ENCODE measurements at regions not wholly inside any gene's neighbourhood (a gene's known extent, or its start where the extent isn't known, plus 50 kb on each side); places are given as distances from the start of the nearest gene placed in this dataset.

DNA sequence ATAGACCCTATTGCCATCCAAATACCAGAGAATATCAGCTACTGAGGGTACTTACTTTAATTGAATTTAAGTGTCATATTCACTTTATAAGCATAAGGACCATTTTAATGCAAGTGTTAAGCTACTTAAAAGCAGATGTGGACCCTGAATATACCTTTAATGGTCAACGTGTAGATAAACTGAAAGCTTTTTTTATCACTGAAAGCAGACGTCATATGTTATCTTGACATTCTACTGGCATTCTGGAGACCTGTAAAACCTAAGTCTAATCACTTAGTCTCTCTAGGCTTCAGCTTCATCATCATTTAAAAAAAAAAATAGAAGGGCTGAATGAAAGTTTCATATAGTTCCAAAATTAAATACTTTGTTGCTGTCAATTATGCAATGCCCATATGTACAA, 116.5 kb downstream of the ELAPOR2 start:
- DNase-seq, result no peak

DNA sequence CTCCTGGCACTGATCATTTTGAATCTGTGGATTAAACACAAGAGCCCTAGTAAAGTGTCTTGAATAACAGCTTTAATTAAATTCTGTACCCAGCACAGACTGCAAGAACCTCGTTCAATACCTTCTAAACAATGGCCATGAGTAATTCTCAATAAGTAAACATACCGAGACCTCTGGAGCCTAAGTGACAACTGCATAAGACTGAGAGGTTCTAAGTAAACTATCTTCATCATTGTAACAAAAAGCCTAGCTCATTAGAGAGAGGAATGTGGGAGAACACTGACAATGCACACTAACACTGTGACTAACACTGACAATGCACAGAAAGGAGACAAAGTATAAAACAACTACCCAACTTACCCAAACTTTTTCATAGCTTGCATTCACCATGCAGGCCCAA, 117.4 kb downstream of the ELAPOR2 start:
- no peak for DNase-seq

DNA sequence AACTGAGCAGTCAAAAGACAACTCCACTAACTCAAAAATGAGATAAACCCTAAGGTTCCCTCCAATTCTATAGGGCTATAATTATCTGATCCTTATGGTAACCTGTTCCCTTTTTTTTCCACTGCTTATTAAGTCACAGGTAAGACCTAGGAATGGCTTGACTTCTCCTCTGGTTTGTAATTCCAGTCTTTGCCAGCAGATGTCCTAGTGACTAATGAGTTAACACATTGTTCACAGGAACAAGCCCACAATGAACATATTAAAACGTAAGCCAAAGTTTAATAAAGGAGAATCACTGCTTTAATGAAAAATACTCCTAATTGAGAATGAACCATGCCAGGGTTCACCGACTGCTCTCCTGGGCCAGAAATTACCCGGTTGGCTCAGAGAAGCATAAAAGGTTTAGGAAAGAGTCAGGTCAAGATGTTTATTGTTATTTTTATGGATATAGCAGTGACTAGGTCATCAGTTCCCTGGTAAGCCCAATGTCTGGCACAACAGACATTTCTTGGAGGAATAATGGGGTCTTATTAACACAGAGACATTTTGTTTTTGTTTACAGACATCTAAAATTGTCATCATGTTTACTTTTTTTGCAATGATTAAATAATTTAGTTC, 120.1 kb downstream of the ELAPOR2 start:
- DNase-seq, result peak; percentile 62

DNA sequence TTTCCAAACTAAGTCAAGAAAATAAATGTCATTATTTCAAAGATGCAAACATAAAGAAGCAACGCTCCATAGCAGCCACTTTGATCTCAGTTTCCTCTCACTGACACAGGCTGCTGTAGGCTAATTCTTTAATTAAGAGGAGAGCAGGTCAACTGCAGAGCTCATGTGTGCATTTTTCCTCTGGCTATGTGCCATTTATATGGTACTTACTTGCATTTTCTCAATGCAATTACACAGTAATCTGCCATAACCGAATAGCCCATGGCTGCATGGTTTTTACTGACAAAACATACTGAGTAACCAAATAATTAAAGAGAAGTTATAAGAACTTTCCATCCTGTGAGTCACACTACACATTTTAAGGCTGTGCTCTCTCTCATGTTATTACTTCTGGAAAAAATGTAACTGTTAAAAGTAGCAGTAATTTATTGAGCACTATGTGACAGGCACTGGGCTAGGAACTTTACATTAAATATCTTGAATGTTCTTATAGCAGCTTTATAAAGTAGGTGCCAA, 122.0 kb downstream of the ELAPOR2 start:
- DNase-seq, result no peak

DNA sequence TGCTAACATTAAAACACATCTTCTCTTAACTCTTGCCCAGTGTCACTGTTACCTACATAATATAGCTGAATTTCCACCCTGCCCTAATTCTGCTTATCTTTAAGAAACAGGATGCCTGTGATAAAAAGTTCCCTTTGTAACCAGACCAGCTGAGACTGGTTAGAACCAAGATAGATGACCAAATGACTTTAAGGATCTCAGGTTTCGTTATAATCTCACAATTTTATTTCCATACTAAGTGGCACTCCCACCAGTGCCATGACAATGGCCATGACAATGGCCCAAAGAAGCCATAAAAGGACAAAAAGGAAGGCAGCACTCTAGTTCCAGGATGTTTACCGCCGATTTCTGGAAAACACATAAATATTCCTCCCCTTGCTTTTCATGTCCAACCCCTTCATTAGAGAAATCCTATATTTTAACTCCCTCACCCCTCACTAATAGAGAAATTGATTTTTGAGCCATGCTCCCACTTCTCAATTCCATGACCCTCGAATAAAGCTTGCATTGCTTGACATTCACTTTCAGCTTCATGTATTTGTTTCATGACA, 126.1 kb downstream of the ELAPOR2 start:
- DNase-seq, result no peak

DNA sequence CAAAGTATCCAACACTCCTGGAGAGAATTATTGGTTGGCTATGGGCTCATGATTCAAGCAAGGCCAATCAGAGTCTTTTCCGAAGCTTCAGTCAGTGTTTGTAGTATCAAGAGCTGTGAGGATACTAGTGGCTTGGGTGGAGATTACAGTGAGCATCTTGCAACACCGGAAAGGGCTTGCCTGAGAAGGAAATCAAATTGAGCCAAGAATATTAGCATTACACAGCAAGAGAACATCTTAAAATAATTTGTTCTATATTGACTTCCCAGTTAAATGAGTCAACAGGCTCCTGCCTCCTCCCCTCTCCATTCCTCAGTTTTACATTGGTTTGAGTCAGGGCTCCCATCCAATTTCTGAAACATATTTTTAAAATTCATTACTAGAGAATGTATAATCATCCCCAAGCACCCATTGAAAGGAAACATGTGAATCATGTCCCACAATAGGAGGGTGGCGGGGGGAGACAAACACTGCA, 127.4 kb downstream of the ELAPOR2 start:
- no peak for DNase-seq

DNA sequence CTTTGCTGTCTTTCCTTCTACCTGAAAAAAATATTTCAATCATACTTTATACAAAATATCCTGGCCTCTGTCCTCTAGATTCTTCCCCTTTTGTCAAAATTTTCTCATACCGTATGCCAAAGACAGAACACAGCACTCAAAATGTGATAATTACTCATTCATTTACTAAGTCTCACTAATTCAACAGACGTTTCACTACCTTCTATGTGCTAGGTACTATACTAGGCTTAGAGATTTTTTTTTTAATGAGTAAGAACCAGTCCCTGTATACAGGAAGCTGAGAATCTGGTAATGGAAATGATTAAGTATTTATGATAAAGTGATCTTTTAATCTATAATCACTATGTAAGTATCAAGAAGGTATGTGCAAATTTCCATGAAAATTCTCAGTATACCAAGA, 128.0 kb downstream of the ELAPOR2 start:
- no peak for DNase-seq

DNA sequence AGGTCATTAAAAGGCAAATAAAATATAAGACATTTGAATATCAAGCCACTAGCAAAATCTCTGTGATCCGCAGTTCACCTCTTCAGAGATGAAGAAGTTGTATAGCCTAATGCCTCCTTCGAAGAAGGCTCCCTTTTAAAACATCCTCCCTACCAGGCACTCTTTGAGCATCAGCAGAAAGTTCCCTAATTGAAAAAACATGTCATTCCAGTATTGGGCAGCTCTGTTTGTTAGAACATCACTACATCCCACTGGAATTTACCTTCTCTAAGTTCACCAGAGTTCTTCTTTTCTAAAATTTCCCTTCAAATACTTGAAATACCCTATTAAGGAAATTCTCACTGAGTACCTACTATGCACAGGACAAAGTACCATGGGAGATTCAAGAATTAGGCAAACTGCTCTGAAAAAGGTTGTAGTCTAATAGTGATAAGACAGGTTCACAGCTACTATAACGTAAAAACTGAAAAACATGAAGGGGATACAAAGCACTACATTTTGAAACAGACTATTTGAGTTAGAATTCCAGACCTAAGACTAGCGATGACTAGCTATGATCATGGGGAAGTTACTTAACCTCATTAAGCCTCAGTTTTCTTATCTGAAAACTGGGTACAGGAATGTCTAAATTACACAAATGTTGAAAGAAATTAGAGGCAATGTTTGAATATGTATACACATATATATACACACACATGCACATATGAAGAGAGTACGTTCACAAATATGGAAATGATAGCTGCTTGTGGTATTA, 128.7 kb downstream of the ELAPOR2 start:
- no peak for DNase-seq

DNA sequence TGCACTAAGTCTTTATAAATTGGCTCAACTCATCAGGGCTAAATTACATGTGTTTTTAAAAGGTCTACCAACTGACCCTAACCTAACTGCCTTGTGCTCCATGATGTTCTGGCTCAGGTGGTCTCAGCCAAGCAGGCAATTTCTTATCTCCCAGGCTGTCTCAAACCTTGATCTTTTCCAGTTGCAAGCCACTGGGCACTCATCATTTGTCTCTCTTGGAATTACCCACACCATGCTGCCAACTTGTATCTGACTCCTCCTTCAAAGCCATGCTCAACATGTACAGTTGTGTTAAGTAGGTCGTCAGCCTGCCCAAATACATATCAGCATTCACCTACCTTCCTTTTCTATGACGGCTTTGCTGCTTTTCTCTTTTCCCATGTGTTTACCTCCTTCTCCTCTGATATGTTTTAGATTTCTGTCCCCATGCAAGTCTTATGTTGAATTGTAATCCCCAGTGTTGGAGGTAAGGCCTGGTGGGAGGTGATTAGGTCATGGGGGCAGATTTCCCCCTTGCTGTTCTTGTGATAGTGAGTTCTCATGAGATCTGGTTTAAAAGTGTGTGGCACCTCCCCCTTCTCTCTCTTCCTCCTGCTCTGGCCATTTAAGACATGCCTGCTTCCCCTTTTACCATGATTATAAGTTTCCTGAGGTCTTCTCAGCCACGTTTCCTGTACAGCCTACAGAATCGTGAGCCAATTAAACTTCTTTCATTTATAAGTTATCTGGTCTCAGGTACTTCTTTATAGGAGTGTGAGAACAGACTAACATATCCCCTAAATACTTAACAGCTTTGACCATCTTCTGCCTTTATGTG, 130.0 kb downstream of the ELAPOR2 start:
- DNase-seq, result no peak

DNA sequence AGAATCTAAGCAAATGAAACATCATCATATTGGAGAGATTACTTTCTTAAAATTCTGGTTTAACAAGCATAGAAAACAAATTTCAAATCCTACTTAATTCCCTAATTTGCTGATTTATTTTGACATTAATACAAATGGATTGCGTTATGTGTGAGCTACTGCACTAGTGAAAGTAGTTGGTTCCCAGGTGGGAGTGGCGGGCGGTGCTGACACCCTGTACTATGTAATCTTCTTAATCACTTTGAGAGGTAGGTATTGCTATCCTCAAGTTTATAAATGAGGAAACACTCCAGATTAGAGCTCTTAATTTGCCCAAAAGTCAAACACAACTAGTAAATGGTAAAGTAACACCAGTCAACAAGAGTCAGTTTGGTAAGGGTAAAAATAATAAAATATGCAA, 131.1 kb downstream of the ELAPOR2 start:
- DNase-seq, result no peak

DNA sequence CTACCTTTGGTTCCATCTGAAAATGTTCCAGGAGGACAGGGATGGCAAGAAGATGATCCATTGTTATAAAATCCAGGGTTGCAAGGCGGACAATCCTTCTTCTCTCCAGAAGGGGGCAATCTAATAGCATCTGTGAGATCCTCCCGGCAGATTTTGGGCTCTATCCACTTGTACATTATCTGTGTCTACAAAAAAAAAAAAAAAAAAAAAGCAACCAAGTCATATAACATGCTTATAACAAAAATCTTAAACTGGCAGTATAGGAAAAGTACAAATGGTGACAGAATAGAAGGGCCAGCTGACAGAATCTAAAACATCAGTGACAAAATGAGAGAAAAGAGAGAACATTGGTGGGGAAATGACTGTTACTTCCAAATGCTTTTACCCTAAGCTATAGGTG, 132.7 kb downstream of the ELAPOR2 start:
- peak; percentile 52 for DNase-seq

DNA sequence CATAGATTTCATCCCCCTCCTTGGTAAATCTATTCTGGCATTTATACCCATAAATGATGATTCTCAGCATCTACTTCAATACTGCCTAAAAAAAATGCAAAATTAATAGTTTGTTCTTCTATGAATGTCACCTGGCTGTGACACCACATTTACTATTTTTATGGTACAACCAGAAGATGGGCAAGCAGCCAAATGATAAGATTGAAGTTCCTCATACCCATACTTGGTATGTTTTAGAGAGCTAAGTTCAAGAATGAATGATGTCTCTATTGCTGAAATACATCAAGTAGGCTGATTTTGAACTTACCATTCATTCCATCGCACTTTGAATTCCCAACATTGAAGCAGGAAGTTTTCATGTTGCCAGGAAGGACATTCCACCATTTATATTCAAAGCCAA, 134.2 kb downstream of the ELAPOR2 start:
- no peak for DNase-seq

DNA sequence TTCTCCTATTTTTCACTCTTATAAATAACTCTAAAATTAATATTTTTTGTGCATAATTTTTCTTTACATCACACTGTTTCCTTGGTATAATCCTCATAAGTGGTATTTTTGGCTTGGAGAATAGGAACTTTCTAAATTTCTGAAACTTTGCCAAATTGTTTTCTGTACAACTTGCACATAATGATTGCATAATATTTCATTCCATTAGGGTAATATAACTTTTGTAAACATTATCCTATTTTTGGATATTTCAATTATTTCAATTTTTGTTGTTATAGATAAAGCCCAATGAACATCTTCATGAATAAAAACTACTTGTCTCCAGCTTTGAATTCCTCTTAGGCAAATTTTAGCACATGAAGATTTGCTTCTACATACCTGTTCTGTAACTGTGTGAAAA, 135.9 kb downstream of the ELAPOR2 start:
- no peak for DNase-seq

DNA sequence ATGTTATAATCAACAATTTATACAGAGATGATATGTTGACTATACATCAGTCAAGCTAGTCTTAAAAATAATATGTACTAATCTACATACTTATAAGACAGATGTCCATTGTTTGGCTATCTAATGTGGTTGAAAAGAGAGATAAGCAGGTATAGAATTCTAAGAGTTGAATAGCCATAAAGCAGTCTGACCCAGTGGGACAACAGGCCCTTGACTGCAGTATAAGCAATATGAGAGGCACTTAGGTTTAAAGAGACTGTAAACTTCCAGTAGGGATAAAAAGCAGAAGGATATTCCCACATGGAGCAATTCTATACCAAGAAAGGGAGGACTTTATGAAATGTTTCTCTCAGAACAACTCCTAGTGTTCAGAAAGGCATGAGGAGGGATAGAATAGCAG, 139.3 kb downstream of the ELAPOR2 start:
- DNase-seq, result no peak

DNA sequence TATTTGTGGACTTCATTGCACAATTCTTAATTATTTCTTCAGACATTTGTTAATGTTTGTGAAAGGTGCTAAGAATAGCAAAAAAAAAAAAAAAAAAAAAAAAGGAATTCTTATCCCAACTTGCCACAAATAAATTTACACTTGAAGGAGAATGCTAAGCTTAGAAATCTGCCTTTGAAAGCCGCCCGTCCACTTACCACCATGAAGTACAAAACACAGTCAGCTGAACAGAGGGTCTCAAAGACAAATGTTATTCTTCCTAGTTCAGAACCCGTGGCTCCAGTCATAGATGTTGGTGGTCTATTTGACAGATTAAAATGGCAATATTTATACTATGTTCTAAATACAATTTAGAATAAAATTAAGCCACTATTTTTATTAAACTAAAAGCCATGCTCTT, 141.2 kb downstream of the ELAPOR2 start:
- DNase-seq, result no peak

DNA sequence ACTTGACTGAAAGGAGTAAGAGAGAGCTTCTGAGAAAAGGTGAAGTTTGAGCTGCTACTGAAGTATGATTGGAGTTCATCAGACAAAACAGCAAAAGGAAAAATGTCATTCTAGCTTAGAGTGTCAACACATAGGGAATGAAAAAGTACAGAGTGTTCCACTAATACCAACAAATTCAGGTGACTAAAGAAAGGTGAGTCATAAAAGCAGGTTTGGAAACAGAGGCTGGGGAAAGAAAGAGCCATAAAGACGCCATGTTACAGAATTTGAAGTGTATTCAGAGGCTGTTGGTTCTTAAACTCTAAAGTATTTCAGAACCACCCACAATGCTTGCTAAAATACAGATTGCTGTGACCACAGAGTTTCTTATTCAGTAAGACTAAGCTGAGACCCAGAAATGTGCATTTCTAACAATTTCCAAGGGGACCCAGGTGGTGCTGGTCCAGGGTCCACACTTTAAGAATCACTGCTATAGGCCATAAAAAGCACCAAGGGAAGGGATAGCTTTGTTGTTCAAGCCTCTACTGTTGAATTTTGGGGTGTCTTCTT, 143.1 kb downstream of the ELAPOR2 start:
- DNase-seq, result no peak

DNA sequence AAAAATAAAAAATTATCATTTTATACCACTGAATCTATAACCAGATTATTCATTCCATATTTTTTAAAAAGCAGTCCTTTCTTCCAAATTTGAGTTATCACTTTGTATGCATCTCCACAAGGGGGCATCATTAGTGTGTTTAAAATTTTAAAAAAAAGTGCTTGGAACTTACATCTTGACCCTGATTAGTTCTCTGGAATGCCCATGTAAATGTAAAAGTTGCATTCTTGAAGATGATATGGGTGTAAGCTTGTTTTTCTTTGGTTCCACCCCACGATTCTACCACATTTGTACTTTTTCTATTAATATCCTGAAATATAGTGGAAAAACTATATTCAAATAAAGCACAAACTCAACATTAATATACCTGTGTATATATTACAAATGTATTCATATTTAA, 144.9 kb downstream of the ELAPOR2 start:
- no peak for DNase-seq
